Skeletal muscle tissue (tissue), 3 donors: ENCODE measurements at regions not wholly inside any gene's neighbourhood (a gene's known extent, or its start where the extent isn't known, plus 50 kb on each side); places are given as distances from the start of the nearest gene placed in this dataset.

Experiments used
- H3K27ac ChIP-seq: one replicate; pipeline ENCODE4 v1.7.0; 2013; ENCODE audit warnings: mild to moderate bottlenecking, low read depth, low read length, inconsistent platforms
- H3K27me3 ChIP-seq, 3 donors: one replicate each; pipeline ENCODE4 v1.7.0; 2013; ENCODE audit warnings: low read length in 3 of 3; ENCODE audit not compliant: control insufficient read depth in 3 of 3, insufficient read depth in 3 of 3
- H3K36me3 ChIP-seq, 3 donors: one replicate each; pipeline ENCODE4 v1.7.0; 2013; ENCODE audit warnings: low read length in 3 of 3; ENCODE audit not compliant: control insufficient read depth in 3 of 3, insufficient read depth in 3 of 3
- H3K4me1 ChIP-seq, 3 donors: one replicate each; pipeline ENCODE4 v1.7.0; 2013; ENCODE audit warnings: low read length in 3 of 3, mild to moderate bottlenecking in 3 of 3; ENCODE audit not compliant: control insufficient read depth in 3 of 3, insufficient read depth in 3 of 3
- H3K4me3 ChIP-seq, 3 donors: one replicate each; pipeline ENCODE4 v1.7.0; 2013; ENCODE audit warnings: low read length in 3 of 3
- H3K9ac ChIP-seq, 3 donors: one replicate each; pipeline ENCODE4 v1.7.0; 2013; ENCODE audit warnings: low read length in 3 of 3, mild to moderate bottlenecking in 3 of 3, moderate library complexity in 2 of 3, low read depth in 1 of 3
- H3K9me3 ChIP-seq, 3 donors: one replicate each; pipeline ENCODE4 v1.7.0; 2013; ENCODE audit warnings: low read length in 3 of 3; ENCODE audit not compliant: control insufficient read depth in 3 of 3
- donor health status: Osteomylitis.

GRCh38 chr2:215780313-215780712 is 233.0 kb downstream of the MREG start:
- no peaks in the 10 kb centered on the region for H3K27me3 ChIP-seq
- H3K27ac ChIP-seq = no peak overlapping the region
- no peak overlapping the region for H3K4me3 ChIP-seq
- H3K9ac ChIP-seq = no peak overlapping the region
- no peaks in the 10 kb centered on the region for H3K9me3 ChIP-seq
- no peaks in the 10 kb centered on the region for H3K36me3 ChIP-seq
- no peaks in the 10 kb centered on the region for H3K4me1 ChIP-seq

GRCh38 chr2:215779912-215780311 is 233.4 kb downstream of the MREG start:
- H3K27ac ChIP-seq = no peak overlapping the region
- H3K9ac ChIP-seq = no peak overlapping the region
- no peaks in the 10 kb centered on the region for H3K27me3 ChIP-seq
- no peak overlapping the region for H3K4me3 ChIP-seq
- no peaks in the 10 kb centered on the region for H3K36me3 ChIP-seq
- no peaks in the 10 kb centered on the region for H3K9me3 ChIP-seq
- no peaks in the 10 kb centered on the region for H3K4me1 ChIP-seq

GRCh38 chr2:215777465-215778044 is 235.8 kb downstream of the MREG start:
- Histone ChIP-seq H3K9ac (no peak overlapping the region), H3K36me3 (no peaks in the 10 kb centered on the region)

GRCh38 chr2:215775106-215775505 is 238.2 kb downstream of the MREG start:
- H3K4me3 ChIP-seq = no peak overlapping the region
- no peaks in the 10 kb centered on the region for H3K9me3 ChIP-seq
- no peak overlapping the region for H3K27ac ChIP-seq
- H3K4me1 ChIP-seq = peaks cover 0 to 2% (median 0%) of the 10 kb centered on the region in 3 donors
- H3K9ac ChIP-seq = no peak overlapping the region
- no peaks in the 10 kb centered on the region for H3K27me3 ChIP-seq
- H3K36me3 ChIP-seq = no peaks in the 10 kb centered on the region

More at GRCh38 chr2:215777465-215778044, 235.8 kb downstream of the MREG start:
- Histone ChIP-seq H3K4me3 (no peak overlapping the region), H3K27me3 (no peaks in the 10 kb centered on the region), H3K27ac (no peak overlapping the region), H3K4me1 (no peaks in the 10 kb centered on the region), H3K9me3 (no peaks in the 10 kb centered on the region)

DNA sequence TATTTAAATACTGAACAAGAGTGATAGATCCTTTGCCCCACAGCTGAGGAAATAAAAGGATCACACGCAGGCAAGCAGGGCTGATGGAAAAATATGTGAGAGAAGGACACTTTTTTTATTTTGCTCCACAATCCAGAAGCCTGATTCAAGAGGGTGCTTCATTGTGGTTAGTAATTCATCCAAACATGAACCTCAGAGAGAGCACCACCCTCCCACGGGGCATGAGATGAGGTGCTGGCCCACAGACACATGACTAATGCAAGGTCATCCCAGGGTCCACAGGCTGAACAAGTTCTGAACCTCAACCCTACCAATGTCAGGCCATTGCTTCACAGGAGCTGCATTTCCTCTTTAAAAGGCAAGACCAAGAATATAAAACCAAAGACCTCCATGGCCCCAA is 239.6 kb downstream of the MREG start:
- H3K9me3 ChIP-seq = no peaks in the 10 kb centered on the region
- no peak overlapping the region for H3K4me3 ChIP-seq
- no peaks in the 10 kb centered on the region for H3K36me3 ChIP-seq
- no peaks in the 10 kb centered on the region for H3K27me3 ChIP-seq
- H3K27ac ChIP-seq = no peak overlapping the region
- H3K4me1 ChIP-seq = peaks cover 0 to 2% (median 0%) of the 10 kb centered on the region in 3 donors
- H3K9ac ChIP-seq = no peak overlapping the region

GRCh38 chr2:215772634-215773563 is 240.5 kb downstream of the MREG start:
- Histone ChIP-seq H3K27ac (no peak overlapping the region), H3K27me3 (no peaks in the 10 kb centered on the region), H3K4me3 (no peak overlapping the region), H3K4me1 (peaks cover 0 to 2% (median 0%) of the 10 kb centered on the region in 3 donors), H3K36me3 (no peaks in the 10 kb centered on the region), H3K9ac (no peak overlapping the region), H3K9me3 (peaks cover 0 to 1% (median 0%) of the 10 kb centered on the region in 3 donors)

DNA sequence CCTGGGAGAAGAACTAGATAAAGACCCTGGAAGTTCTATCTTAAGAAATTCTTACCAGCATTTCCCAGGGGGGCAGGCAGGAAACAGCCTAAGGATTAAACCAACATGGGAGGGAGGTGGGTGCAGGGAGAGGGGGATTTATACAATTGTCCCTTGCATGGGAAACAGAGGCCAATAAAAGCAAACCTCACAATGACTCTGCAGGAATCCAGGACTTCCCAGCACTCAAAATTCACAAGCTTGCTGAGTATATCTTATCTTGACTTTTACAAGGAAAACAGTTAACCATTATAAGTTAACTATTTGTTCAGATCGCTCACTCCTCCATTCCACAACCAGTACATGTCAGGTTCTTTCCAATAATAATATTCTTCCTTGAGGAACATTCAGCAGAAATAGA is 241.3 kb downstream of the MREG start:
- Histone ChIP-seq H3K9me3 (peaks cover 0 to 2% (median 0%) of the 10 kb centered on the region in 3 donors), H3K27ac (no peak overlapping the region), H3K36me3 (no peaks in the 10 kb centered on the region), H3K4me3 (no peak overlapping the region), H3K27me3 (no peaks in the 10 kb centered on the region), H3K4me1 (peaks cover 0 to 2% (median 0%) of the 10 kb centered on the region in 3 donors), H3K9ac (no peak overlapping the region)

DNA sequence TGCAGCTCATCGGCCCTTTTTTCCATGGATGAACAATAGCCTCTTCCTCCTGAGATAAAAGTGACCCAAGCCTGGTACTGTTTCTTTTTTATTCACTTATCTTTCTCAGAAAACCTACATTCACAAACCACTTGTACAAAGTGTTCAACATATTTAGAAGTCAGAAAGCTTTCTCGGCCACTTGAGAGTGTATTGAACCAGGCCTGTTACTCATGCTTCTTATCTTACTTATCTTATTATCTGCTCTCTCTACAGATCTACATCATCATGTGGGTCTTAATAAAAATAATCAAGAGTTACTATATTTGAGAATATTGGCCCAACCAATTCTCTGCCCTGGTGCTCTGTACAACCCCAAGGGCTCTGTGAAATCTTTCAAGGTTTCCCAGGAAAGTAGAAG is 242.1 kb downstream of the MREG start:
- no peak overlapping the region for H3K4me3 ChIP-seq
- no peak overlapping the region for H3K9ac ChIP-seq
- peaks cover 0 to 2% (median 0%) of the 10 kb centered on the region in 3 donors for H3K4me1 ChIP-seq
- H3K27ac ChIP-seq = no peak overlapping the region
- H3K27me3 ChIP-seq = no peaks in the 10 kb centered on the region
- H3K36me3 ChIP-seq = no peaks in the 10 kb centered on the region
- H3K9me3 ChIP-seq = peaks cover 0 to 2% (median 0%) of the 10 kb centered on the region in 3 donors

- no peak overlapping the region for H3K27ac ChIP-seq
- peaks cover 0 to 2% (median 0%) of the 10 kb centered on the region in 3 donors for H3K9me3 ChIP-seq
- H3K4me3 ChIP-seq = no peak overlapping the region
- H3K4me1 ChIP-seq = peaks cover 0 to 2% (median 0%) of the 10 kb centered on the region in 3 donors
- no peak overlapping the region for H3K9ac ChIP-seq
- H3K27me3 ChIP-seq = no peaks in the 10 kb centered on the region
- no peaks in the 10 kb centered on the region for H3K36me3 ChIP-seq
Observed at GRCh38 chr2:215770668-215771067, 242.7 kb downstream of the MREG start.

DNA sequence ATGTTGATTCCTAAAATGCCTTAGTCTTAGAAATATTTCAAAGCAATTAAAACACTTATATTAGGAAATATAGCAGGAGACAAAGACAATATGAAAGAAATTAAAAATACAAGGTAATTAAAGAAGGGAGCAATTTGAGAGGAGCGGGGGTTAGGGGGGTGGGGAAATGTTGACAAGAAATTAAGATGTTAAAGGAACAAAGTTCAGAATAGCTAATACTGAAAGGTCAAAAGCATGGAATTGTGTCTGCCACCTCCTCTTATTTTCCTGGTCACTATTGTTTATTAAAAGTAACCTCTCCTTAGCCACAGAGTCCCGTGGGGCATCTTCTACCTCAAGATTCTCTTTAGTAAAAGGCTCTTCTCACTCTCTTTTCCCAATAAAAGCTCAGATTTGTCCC is 244.1 kb downstream of the MREG start:
- no peaks in the 10 kb centered on the region for H3K36me3 ChIP-seq
- H3K4me3 ChIP-seq = no peak overlapping the region
- H3K9ac ChIP-seq = no peak overlapping the region
- no peaks in the 10 kb centered on the region for H3K27me3 ChIP-seq
- H3K27ac ChIP-seq = no peak overlapping the region
- peaks cover 0 to 2% (median 0%) of the 10 kb centered on the region in 3 donors for H3K9me3 ChIP-seq
- peaks cover 0 to 2% (median 0%) of the 10 kb centered on the region in 3 donors for H3K4me1 ChIP-seq
